Fibroblast of pulmonary artery (primary cell): ENCODE measurements at regions not wholly inside any gene's neighbourhood (a gene's known extent, or its start where the extent isn't known, plus 50 kb on each side); places are given as distances from the start of the nearest gene placed in this dataset.

Source experiments
- DNase-seq: peaks from one replicate; pipeline ENCODE4 v3.0.0-alpha.2; 2010; ENCODE audit warnings: low read depth
- H3K4me3 ChIP-seq: replicated peaks from 2 replicates; pipeline ENCODE4 v1.5.1; 2011; ENCODE audit warnings: low read depth, mild to moderate bottlenecking, control low read depth, low read length, moderate library complexity
- TF ChIP-seq, protein P1 (sequence below): IDR thresholded peaks from 2 replicates; pipeline ENCODE4 v1.5.1; 2011; ENCODE audit warnings: mild to moderate bottlenecking, control low read depth, low read length, inconsistent platforms; ENCODE audit errors: missing control alignments

DNA sequence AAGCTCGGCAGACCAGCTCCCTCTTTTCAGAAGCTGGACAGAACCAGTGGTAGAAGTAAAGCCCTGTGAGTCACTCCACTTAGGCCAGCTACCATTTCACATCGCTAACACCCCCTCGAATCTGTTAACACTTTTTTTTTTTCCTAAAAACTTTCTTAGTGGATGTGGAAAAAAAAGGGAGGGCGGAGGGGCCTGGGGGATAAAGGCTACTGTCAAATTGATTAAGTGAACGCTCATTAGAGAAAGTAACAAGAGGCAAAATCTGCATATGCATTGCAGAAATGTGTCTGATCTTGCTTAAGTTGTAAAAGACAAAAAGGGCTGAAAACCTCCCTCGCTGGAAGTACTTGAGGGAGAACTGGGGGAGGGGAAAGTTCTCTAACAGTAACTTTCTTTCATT, 86.6 kb upstream of the OTX2 start:
- no peak overlapping the region for H3K4me3 ChIP-seq
- no peak for DNase-seq
- TF ChIP-seq, protein P1, sequence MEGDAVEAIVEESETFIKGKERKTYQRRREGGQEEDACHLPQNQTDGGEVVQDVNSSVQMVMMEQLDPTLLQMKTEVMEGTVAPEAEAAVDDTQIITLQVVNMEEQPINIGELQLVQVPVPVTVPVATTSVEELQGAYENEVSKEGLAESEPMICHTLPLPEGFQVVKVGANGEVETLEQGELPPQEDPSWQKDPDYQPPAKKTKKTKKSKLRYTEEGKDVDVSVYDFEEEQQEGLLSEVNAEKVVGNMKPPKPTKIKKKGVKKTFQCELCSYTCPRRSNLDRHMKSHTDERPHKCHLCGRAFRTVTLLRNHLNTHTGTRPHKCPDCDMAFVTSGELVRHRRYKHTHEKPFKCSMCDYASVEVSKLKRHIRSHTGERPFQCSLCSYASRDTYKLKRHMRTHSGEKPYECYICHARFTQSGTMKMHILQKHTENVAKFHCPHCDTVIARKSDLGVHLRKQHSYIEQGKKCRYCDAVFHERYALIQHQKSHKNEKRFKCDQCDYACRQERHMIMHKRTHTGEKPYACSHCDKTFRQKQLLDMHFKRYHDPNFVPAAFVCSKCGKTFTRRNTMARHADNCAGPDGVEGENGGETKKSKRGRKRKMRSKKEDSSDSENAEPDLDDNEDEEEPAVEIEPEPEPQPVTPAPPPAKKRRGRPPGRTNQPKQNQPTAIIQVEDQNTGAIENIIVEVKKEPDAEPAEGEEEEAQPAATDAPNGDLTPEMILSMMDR = no peak

DNA sequence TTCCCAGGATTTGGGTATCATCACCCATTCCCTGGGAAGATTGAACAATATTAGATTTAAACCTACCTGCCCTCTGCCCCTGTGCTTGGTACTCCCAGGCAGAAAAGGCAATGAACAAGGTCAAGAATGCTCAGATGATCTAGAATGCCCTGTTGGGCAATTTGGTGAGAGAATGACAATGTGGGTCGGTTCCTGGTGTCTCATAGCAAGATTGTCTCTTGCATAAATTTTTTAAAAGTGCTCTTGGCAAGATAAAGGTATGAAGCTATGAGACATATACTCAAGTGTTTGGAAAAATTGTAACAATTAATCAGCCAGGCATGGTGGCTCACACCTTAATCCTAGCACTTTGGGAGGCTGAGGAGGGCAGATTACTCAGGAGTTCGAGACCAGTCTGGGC, 86.0 kb upstream of the OTX2 start:
- H3K4me3 ChIP-seq = no peak overlapping the region
- DNase-seq = no peak
- TF ChIP-seq, protein P1 = no peak

DNA sequence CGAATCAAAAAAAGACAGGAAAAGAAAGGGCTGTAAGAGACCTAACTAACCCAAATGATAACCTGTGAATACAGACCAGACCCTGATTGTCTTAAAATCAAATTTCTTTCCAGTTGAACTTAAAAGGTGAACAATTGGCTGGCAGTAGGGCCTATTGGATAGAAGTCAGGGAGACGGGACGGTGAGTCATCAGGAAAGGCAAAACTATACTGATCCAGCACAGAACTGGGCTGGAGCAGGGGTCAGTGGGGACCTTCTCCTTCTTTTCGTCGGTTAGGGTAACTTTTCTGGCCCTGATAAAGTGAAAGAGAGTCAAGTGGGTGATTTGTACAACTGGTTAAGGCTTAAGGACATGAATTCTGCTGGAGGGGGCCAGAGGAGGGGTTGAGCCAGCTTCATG, 84.9 kb upstream of the OTX2 start:
- no peak for DNase-seq
- TF ChIP-seq, protein P1 = no peak
- no peak overlapping the region for H3K4me3 ChIP-seq

DNA sequence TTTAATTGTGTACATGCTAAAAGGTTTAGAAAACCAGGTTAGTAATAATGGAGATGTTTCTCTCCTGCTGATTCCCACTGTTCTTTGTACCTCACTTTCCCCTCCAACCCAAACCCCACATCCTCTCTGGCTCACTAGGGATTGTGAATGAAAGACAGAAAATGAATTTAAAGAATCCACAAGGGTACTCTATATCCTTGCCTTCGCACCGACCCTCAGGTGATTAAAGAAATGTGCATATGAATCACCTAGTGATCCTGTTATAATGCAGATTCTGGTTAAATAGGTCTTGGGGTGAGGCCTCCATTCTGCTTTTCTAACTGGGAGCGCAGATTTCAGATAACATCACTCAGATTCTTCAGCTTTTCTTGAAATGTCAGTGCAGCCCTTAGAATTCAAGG, 84.3 kb upstream of the OTX2 start:
- H3K4me3 ChIP-seq = no peak overlapping the region
- TF ChIP-seq, protein P1 = no peak
- DNase-seq = no peak

DNA sequence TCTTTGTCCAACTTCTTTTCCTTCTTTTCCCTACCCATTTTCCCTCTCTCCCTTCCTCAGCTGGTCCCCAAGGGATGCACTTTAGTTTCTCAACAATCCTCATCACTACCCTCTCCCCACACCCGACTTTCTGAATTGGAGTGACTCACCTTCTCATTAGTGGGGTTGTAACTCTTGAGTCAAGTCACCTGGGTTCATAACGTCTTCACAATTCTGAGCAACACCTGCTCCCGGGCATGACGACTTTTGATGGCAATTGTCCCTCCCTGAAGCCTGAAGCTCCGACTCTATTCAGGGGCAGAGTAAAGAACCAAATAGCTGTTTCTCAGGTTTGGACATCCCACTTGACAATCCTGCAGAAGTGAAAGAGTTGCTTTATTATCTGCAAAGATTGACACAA, 82.7 kb upstream of the OTX2 start:
- TF ChIP-seq, protein P1 = no peak
- no peak for DNase-seq
- no peak overlapping the region for H3K4me3 ChIP-seq

DNA sequence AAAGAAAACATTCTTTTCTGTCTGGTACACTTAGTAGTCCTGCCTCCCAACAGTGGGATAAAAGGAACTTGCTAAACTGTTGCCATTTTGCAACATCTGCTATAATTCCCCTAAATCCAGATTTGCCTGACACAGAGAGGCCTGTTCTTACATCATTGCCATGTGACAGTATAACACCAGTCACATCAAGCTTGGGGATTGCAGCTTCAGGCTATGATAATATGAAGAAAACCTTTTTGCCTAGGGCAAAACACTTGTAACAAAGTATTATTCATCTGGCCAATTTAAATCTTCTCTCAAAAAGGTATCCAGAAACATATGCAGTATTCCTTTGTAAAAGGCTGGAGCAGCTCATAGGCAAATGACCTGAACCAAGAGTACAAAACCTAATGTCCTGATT, 80.9 kb upstream of the OTX2 start:
- DNase-seq = no peak
- no peak overlapping the region for H3K4me3 ChIP-seq
- TF ChIP-seq, protein P1 = no peak

DNA sequence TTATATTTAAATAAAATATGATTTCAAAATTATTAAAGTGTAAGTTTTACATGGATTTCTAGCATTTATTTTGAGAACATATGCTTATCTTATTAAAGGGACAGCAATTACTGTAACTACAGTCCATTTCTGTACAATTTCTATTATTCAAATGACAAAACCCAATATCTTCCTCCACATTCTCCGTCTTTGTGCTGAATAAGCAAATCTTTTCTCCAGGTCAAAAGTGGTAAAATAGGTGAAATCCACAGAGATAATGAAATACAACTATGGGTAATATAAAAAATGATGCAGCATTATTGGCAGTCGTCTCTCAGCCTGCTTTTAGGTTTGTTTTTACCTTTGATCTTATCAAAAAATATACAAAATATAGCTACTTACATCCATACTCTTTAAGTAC, 79.4 kb upstream of the OTX2 start:
- no peak overlapping the region for H3K4me3 ChIP-seq
- TF ChIP-seq, protein P1 = no peak
- DNase-seq = no peak
